B cell (primary cell): ENCODE measurements at regions not wholly inside any gene's neighbourhood (a gene's known extent, or its start where the extent isn't known, plus 50 kb on each side); places are given as distances from the start of the nearest gene placed in this dataset.

Experiments used
- EZH2 ChIP-seq: IDR thresholded peaks from 2 replicates; pipeline ENCODE4 v1.6.1; 2012; ENCODE audit warnings: borderline replicate concordance, low read depth, mild to moderate bottlenecking, moderate library complexity, low read length; ENCODE audit not compliant: insufficient read depth, poor library complexity, severe bottlenecking
- TF ChIP-seq, protein P1 (sequence below): fragments of 200-600 bp; IDR thresholded peaks from one replicate; pipeline ENCODE4 v1.8.0; 2022; ENCODE audit warnings: antibody characterized with exemption, mild to moderate bottlenecking

DNA sequence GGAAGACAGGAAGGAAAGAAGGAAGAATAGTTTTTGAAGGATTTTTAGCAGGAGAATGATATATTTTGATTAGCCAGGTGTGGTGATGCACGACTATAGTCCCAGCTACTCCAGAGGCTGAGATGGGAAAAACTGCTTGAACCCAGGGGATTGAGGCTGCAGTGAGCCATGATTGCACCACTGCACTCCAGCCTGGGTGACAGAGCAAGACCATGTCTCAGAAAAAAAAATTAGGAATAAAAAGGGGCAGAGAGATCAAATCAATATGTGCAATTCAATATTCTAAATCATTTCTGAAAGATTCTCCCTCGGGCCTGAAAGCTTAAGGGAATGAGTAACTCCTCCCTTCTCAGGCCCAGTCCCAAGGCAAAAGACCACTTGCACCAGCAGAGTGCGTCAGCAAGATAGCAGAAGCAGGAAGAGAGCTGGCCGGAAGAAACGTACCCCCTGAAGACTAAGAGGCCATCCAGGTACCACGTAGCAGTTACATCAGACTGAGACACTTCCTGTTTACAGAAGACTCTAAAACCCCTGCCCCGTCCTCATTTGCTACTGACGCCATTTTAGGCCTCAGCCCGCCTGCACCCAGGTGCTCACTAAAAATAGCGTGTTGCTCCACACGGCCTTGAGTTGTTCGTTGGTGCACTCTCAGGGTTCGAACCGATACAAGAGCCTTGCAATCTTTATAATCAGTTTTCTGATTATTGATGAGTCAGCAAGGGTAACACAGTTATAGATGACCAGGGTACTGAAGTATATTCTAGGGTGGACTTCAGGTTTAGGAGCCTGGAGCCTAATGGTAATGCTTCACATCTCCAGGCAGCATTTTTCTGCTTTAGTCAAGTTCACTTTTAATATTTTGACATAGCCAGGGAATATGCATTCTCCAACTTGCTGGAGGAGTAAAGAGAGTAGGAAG, 57.7 kb upstream of the CSRP2 start:
- TF ChIP-seq, protein P1, sequence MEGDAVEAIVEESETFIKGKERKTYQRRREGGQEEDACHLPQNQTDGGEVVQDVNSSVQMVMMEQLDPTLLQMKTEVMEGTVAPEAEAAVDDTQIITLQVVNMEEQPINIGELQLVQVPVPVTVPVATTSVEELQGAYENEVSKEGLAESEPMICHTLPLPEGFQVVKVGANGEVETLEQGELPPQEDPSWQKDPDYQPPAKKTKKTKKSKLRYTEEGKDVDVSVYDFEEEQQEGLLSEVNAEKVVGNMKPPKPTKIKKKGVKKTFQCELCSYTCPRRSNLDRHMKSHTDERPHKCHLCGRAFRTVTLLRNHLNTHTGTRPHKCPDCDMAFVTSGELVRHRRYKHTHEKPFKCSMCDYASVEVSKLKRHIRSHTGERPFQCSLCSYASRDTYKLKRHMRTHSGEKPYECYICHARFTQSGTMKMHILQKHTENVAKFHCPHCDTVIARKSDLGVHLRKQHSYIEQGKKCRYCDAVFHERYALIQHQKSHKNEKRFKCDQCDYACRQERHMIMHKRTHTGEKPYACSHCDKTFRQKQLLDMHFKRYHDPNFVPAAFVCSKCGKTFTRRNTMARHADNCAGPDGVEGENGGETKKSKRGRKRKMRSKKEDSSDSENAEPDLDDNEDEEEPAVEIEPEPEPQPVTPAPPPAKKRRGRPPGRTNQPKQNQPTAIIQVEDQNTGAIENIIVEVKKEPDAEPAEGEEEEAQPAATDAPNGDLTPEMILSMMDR: no peak
- TF ChIP-seq EZH2: no peak
